Ishikawa (cell line): ENCODE measurements at regions not wholly inside any gene's neighbourhood (a gene's known extent, or its start where the extent isn't known, plus 50 kb on each side); places are given as distances from the start of the nearest gene placed in this dataset.

ENCODE experiments used
- CEBPB ChIP-seq: IDR thresholded peaks from 2 replicates; pipeline ENCODE4 v1.6.1; 2012
- CREB1 ChIP-seq: IDR thresholded peaks from 2 replicates; pipeline ENCODE4 v1.6.1; 2012; ENCODE audit warnings: low read depth
- EP300 ChIP-seq: IDR thresholded peaks from 2 replicates; pipeline ENCODE4 v1.6.1; 2012; ENCODE audit warnings: borderline replicate concordance
- FOXM1 ChIP-seq: IDR thresholded peaks from 2 replicates; pipeline ENCODE4 v1.6.1; 2012; ENCODE audit warnings: low read depth, borderline replicate concordance
- MAX ChIP-seq: IDR thresholded peaks from 2 replicates; pipeline ENCODE4 v1.6.1; 2012
- NFIC ChIP-seq: IDR thresholded peaks from 2 replicates; pipeline ENCODE4 v1.6.1; 2012
- RAD21 ChIP-seq: IDR thresholded peaks from 2 replicates; pipeline ENCODE4 v1.6.1; 2012; ENCODE audit warnings: low read depth
- TAF1 ChIP-seq: IDR thresholded peaks from 2 replicates; pipeline ENCODE4 v1.6.1; 2012; ENCODE audit warnings: low read depth, mild to moderate bottlenecking
- TCF12 ChIP-seq: IDR thresholded peaks from 2 replicates; pipeline ENCODE4 v1.6.1; 2012; ENCODE audit warnings: low read depth
- TEAD4 ChIP-seq: IDR thresholded peaks from 2 replicates; pipeline ENCODE4 v1.6.1; 2012
- USF1 ChIP-seq: IDR thresholded peaks from 2 replicates; pipeline ENCODE4 v1.6.1; 2012
- YY1 ChIP-seq: IDR thresholded peaks from 2 replicates; pipeline ENCODE4 v1.6.1; 2012; ENCODE audit warnings: low read depth
- ZBTB7A ChIP-seq: IDR thresholded peaks from 2 replicates; pipeline ENCODE4 v1.6.1; 2012; ENCODE audit warnings: low read depth

- TF ChIP-seq TAF1 = no peak
- no peak for TF ChIP-seq CEBPB
- no peak for TF ChIP-seq USF1
- TF ChIP-seq RAD21 = no peak
- no peak for TF ChIP-seq FOXM1
- TF ChIP-seq TCF12 = no peak
- no peak for TF ChIP-seq ZBTB7A
- TF ChIP-seq EP300 = no peak
- TF ChIP-seq NFIC = no peak
- no peak for TF ChIP-seq TEAD4
- TF ChIP-seq CREB1 = no peak
- TF ChIP-seq YY1 = no peak
- no peak for TF ChIP-seq MAX
Observed at GRCh38 chr6:137269803-137270202, 50.6 kb upstream of the IFNGR1 start.
